GM23248 (cell line): ENCODE measurements at regions not wholly inside any gene's neighbourhood (a gene's known extent, or its start where the extent isn't known, plus 50 kb on each side); places are given as distances from the start of the nearest gene placed in this dataset.

Source experiments
- DNase-seq: peaks from one replicate; pipeline ENCODE4 v3.0.0-alpha.2; 2015
- H2AFZ ChIP-seq: fragments of 200-600 bp; sonication (generic); 2 replicates; pipeline ENCODE4 v1.6.1; 2016; ENCODE audit warnings: antibody characterized with exemption
- H3F3A ChIP-seq: fragments of 200-600 bp; sonication (generic); 2 replicates; pipeline ENCODE4 v1.6.1; 2016; ENCODE audit warnings: mild to moderate bottlenecking, antibody characterized with exemption, mixed run types; ENCODE audit not compliant: insufficient read depth
- H3K27ac ChIP-seq: fragments of 200-600 bp; sonication (generic); 2 replicates; pipeline ENCODE4 v1.5.1; 2016; ENCODE audit warnings: mild to moderate bottlenecking
- H3K27me3 ChIP-seq: fragments of 200-600 bp; sonication (generic); replicated peaks from 2 replicates; pipeline ENCODE4 v1.6.1; 2016; ENCODE audit warnings: mild to moderate bottlenecking; ENCODE audit not compliant: insufficient read depth
- H3K36me3 ChIP-seq: fragments of 200-600 bp; sonication (generic); 2 replicates; pipeline ENCODE4 v1.6.1; 2016; ENCODE audit warnings: low read depth, mild to moderate bottlenecking
- H3K4me1 ChIP-seq: fragments of 200-600 bp; sonication (generic); 2 replicates; pipeline ENCODE4 v1.6.1; 2016; ENCODE audit warnings: mild to moderate bottlenecking; ENCODE audit not compliant: insufficient read depth
- H3K4me2 ChIP-seq: fragments of 200-600 bp; sonication (generic); one replicate; pipeline ENCODE4 v1.6.1; 2016; ENCODE audit warnings: mild to moderate bottlenecking; ENCODE audit not compliant: unreplicated experiment
- H3K4me3 ChIP-seq: fragments of 200-600 bp; sonication (generic); 2 replicates; pipeline ENCODE4 v1.5.1; 2016; ENCODE audit warnings: mild to moderate bottlenecking
- H3K79me2 ChIP-seq: fragments of 200-600 bp; sonication (generic); 2 replicates; pipeline ENCODE4 v1.6.1; 2016; ENCODE audit warnings: mild to moderate bottlenecking; ENCODE audit not compliant: insufficient read depth
- H3K9ac ChIP-seq: fragments of 200-600 bp; sonication (generic); 2 replicates; pipeline ENCODE4 v1.6.1; 2016; ENCODE audit warnings: mild to moderate bottlenecking
- H3K9me2 ChIP-seq: fragments of 200-600 bp; sonication (generic); 2 replicates; pipeline ENCODE4 v1.6.1; 2016; ENCODE audit warnings: mixed run types, mild to moderate bottlenecking, moderate library complexity; ENCODE audit not compliant: insufficient read depth
- H3K9me3 ChIP-seq: fragments of 200-600 bp; sonication (generic); one replicate; pipeline ENCODE4 v1.6.1; 2017; ENCODE audit warnings: low read depth
- H4K20me1 ChIP-seq: fragments of 200-600 bp; sonication (generic); 2 replicates; pipeline ENCODE4 v1.6.0; 2016; ENCODE audit not compliant: insufficient read depth
- EZH2 ChIP-seq: fragments of 200-600 bp; sonication (generic); IDR thresholded peaks from 2 replicates; pipeline ENCODE4 v1.6.1; 2018; ENCODE audit warnings: antibody characterized with exemption, mild to moderate bottlenecking; ENCODE audit not compliant: insufficient read depth, poor library complexity, severe bottlenecking
- EZH2phosphoT487 ChIP-seq: fragments of 200-600 bp; sonication (generic); IDR thresholded peaks from 2 replicates; pipeline ENCODE4 v1.6.1; 2018; ENCODE audit warnings: antibody characterized with exemption, moderate library complexity, mild to moderate bottlenecking, low read depth; ENCODE audit not compliant: insufficient read depth
- whole genome bisulfite sequencing, 2 experiments: methylation state at CpG; one replicate each; pipeline ENCODE4 v1.1.6; 2015 to 2017; ENCODE audit warnings: low lambda C conversion rate in 2 of 2, low coverage in 1 of 2; ENCODE audit errors: missing lambda C conversion rate in 2 of 2; 5-methylcytosine and 5-hydroxymethylcytosine counted together
- in situ Hi-C: fragments of 300-500 bp; cut with MboI; formaldehyde crosslinking; loops from 2 replicates; pipeline ENCODE4 v1.15.0; 2020

GRCh38 chr2:195313962-195314361, 343.1 kb upstream of the SLC39A10 start:
- no peak overlapping the region for H2AFZ ChIP-seq
- TF ChIP-seq EZH2 (no peak), EZH2phosphoT487 (no peak)
- DNase-seq = no peak
- H3K4me2 ChIP-seq = no peak overlapping the region
- no peaks in the 10 kb centered on the region for H3K79me2 ChIP-seq
- WGBS, 2 experiments = 51 to 67% methylated on average over 1 of the region's 1 CpG
- no peaks in the 10 kb centered on the region for H3K27me3 ChIP-seq
- no peak overlapping the region for H3K27ac ChIP-seq
- H3K36me3 ChIP-seq = no peaks in the 10 kb centered on the region
- H3K4me3 ChIP-seq = no peak overlapping the region
- H3F3A ChIP-seq = peaks cover 4% of the 10 kb centered on the region; the same call in 1 of the 2 replicates
- no peak overlapping the region for H3K9ac ChIP-seq
- H3K9me2 ChIP-seq = no peaks in the 10 kb centered on the region
- H4K20me1 ChIP-seq = no peaks in the 10 kb centered on the region
- H3K9me3 ChIP-seq = no peaks in the 10 kb centered on the region
- H3K4me1 ChIP-seq = peaks cover 11% of the 10 kb centered on the region
- in situ Hi-C loops = loop anchor here (25.0 kb wide), 1 partner anchor 348 kb away; the partner anchor contains the start of gene SLC39A10

GRCh38 chr2:195312662-195313061, 344.4 kb upstream of the SLC39A10 start:
- Histone ChIP-seq H3K9ac (no peak overlapping the region), H3K4me2 (no peak overlapping the region), H3K79me2 (no peaks in the 10 kb centered on the region), H3K27ac (no peak overlapping the region), H3K9me2 (no peaks in the 10 kb centered on the region), H3K4me1 (no peaks in the 10 kb centered on the region), H3K4me3 (no peak overlapping the region), H3K9me3 (no peaks in the 10 kb centered on the region), H2AFZ (no peak overlapping the region), H3K27me3 (no peaks in the 10 kb centered on the region), H4K20me1 (no peaks in the 10 kb centered on the region), H3K36me3 (no peaks in the 10 kb centered on the region), H3F3A (no peaks in the 10 kb centered on the region)
- no peak for TF ChIP-seq EZH2phosphoT487
- in situ Hi-C loops = loop anchor here (25.0 kb wide), 1 partner anchor 350 kb away; the partner anchor contains the start of gene SLC39A10
- WGBS, 2 experiments = 72 to 88% methylated on average over 4 of the region's 4 CpGs
- no peak for DNase-seq

- H3K4me3 ChIP-seq = no peak overlapping the region
Observed at GRCh38 chr2:195308163-195308562, 348.9 kb upstream of the SLC39A10 start.

GRCh38 chr2:195307751-195308150, 349.3 kb upstream of the SLC39A10 start:
- Histone ChIP-seq H3K4me2 (no peak overlapping the region), H3F3A (no peaks in the 10 kb centered on the region), H3K9me2 (no peaks in the 10 kb centered on the region), H3K4me1 (no peaks in the 10 kb centered on the region), H3K9me3 (no peaks in the 10 kb centered on the region), H3K4me3 (no peak overlapping the region), H2AFZ (no peak overlapping the region), H3K27ac (no peak overlapping the region), H3K9ac (no peak overlapping the region), H3K27me3 (no peaks in the 10 kb centered on the region), H4K20me1 (no peaks in the 10 kb centered on the region), H3K79me2 (no peaks in the 10 kb centered on the region), H3K36me3 (no peaks in the 10 kb centered on the region)
- TF ChIP-seq EZH2phosphoT487 (no peak), EZH2 (no peak)
- in situ Hi-C loops = loop anchor here (25.0 kb wide), 1 partner anchor 355 kb away; the partner anchor contains the start of gene SLC39A10
- no peak for DNase-seq
- 64 to 67% methylated on average over 7 of the region's 7 CpGs for WGBS, 2 experiments

More at GRCh38 chr2:195308163-195308562, 348.9 kb upstream of the SLC39A10 start:
- Histone ChIP-seq H3K9me2 (no peaks in the 10 kb centered on the region), H3K9me3 (no peaks in the 10 kb centered on the region), H2AFZ (no peak overlapping the region), H3K27ac (no peak overlapping the region), H4K20me1 (no peaks in the 10 kb centered on the region), H3K27me3 (no peaks in the 10 kb centered on the region), H3F3A (no peaks in the 10 kb centered on the region), H3K79me2 (no peaks in the 10 kb centered on the region), H3K36me3 (no peaks in the 10 kb centered on the region), H3K4me2 (no peak overlapping the region), H3K9ac (no peak overlapping the region), H3K4me1 (no peaks in the 10 kb centered on the region)
- DNase-seq = no peak
- TF ChIP-seq EZH2 (no peak), EZH2phosphoT487 (no peak)
- in situ Hi-C loops = loop anchor here (25.0 kb wide), 1 partner anchor 354 kb away; the partner anchor contains the start of gene SLC39A10
- WGBS, 2 experiments = 76 to 80% methylated on average over 1 of the region's 1 CpG

- TF ChIP-seq EZH2 = no peak
- no peak for TF ChIP-seq EZH2phosphoT487
- in situ Hi-C loops = loop anchor here (25.0 kb wide), 1 partner anchor 358 kb away; the partner anchor contains the start of gene SLC39A10
- Histone ChIP-seq H3K9me3 (no peaks in the 10 kb centered on the region), H3F3A (no peaks in the 10 kb centered on the region), H3K9me2 (no peaks in the 10 kb centered on the region), H2AFZ (no peak overlapping the region; the same call in 1 of the 2 replicates), H3K27me3 (no peaks in the 10 kb centered on the region), H4K20me1 (no peaks in the 10 kb centered on the region), H3K36me3 (no peaks in the 10 kb centered on the region), H3K27ac (no peak overlapping the region), H3K4me1 (no peaks in the 10 kb centered on the region), H3K4me3 (no peak overlapping the region), H3K79me2 (no peaks in the 10 kb centered on the region), H3K9ac (no peak overlapping the region), H3K4me2 (no peak overlapping the region)
- peak; percentile 7 for DNase-seq
- WGBS, 2 experiments = 76 to 81% methylated on average over 5 of the region's 5 CpGs
Observed at GRCh38 chr2:195304310-195304709, 352.7 kb upstream of the SLC39A10 start.
